ENCODE measurements at regions not wholly inside any gene's neighbourhood (a gene's known extent, or its start where the extent isn't known, plus 50 kb on each side); places are given as distances from the start of the nearest gene placed in this dataset.

GRCh38 chr1:184919892-184920291, 54.4 kb downstream of the NIBAN1 start:
- TF ChIP-seq CTCF (IDR thresholded peaks at IDR 0.05 in 8 of 11, conservative IDR thresholded peaks at IDR 0.05 in 3 of 11), result no peak
- TF ChIP-seq POLR2A (IDR thresholded peaks at IDR 0.05), result no peak

Measured in spleen (tissue), 7 donors.